ENCODE measurements at regions not wholly inside any gene's neighbourhood (a gene's known extent, or its start where the extent isn't known, plus 50 kb on each side); places are given as distances from the start of the nearest gene placed in this dataset.

DNA sequence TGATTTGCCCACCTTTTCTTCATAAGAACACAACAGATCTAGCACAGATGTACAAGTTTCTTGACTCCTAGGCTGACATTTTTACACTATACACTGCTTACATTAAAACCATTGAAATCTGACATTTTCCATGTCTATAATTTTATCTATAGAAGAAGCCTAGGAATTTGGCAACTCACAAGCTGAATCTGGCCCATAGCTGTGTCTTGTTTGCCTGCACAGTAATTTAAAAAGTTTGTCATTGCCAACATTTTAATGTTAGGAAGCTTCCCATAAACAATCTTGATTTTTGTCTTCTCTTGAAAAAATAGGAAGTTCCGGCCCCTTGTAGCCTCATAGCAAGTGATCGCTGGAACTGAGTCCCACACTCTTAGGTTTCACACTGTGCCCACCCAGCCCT is 394.6 kb upstream of the AZI2 start:
- no peak for DNase-seq

DNA sequence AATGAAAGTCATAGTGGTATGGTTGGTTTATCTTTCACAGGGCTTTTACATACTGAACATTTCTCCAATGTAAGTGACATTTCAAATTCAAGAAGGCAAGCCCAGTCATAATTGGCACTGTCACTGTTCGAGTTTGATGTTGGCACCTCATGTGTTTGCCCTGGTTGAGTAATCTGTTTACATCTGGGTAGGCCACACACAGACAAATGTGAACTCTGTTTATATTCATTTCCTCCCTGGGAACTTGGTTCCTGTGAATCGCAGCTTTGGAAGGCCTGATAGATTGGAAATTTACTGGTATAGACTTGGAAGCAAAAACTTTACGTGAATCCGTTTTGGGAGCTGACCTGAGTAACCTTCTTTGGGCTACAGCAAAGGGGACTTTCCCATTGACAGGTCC is 395.2 kb upstream of the AZI2 start:
- DNase-seq = no peak

DNA sequence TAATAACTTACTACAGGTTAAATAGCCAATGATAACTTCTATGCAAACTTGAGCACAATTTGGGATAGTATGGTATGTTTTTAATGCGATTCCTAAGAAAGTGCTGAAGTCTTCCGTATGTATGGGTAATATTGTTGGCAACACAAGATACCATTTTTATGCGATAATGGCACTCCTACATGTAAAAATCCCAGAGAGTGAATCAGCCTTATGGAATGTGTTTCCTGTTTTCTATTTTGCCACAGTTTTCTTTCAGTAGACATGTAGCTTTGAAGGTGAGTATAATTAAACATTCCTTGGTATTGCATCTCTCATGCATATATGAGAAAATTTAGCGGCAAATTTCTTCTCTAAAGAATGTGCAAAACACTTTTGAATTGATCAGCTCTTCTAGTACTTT is 396.8 kb upstream of the AZI2 start:
- DNase-seq = no peak

DNA sequence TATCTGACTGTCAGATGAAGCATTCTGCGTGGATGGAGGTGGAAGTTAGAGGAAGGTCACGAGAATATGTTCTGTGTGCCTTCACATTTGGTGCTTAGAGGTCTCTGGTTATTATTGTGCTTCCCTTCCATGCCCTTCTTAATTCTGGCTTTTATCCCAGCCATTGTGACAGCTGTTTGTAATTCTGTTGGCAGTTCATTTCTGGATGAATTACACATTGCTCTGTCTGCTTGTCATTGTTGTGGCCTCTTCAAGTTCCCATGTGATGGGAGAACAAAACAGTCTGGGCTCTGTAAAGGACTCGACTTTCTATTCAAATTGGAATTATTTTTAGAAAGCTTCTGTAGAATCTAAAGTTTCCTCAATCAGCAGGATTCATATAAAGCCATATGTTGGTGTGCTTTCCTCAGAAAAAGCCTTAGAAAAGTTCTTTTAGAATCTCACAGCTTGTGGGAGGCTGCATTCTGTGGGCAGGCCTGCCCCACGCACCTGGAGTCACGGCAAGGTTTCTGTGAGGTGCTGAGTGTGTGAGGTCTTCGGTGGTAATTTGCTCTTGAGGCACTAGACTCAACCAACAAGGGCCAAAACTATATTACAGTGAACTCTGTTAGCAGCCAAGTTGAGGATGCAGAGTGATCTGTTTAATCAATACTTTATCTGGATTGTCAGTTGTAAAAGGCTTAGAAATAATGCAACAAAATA is 397.4 kb upstream of the AZI2 start:
- no peak for DNase-seq

DNA sequence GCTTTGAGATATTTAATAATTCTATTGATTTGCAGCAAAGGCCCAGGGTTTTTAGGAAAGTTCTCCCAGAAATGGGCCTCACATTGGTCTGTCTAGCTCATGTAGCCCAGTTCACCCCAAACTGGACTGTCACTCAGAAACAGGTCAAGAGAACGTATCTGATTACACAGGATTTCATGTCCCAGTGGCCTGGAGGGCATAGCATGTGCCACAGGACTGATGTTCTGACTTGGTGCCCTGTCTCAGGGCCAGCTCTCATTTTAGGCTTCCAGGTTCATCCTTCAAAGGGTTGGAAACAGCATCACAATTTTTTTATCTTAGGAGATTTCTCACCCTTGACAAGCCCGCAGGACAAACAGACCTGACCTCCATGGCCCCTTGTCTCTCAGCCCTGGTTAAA is 398.4 kb upstream of the AZI2 start:
- DNase-seq = no peak

DNA sequence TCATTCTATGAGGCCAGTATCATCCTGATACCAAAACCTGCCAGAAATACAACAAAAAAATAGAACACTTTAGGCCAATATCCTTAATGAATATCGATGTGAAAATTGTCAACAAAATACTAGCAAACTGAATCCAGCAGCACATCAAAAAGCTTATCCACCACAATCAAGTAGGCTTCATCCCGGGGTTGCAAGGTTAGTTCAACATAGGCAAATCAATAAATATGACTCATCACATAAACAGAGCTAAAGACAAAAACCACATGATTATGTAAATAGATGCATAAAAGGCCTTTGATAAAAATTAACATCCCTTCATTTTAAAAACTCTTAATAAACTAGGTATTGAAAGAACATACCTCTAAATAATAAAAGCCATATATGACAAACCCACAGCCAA is 403.2 kb upstream of the AZI2 start:
- no peak for DNase-seq

DNA sequence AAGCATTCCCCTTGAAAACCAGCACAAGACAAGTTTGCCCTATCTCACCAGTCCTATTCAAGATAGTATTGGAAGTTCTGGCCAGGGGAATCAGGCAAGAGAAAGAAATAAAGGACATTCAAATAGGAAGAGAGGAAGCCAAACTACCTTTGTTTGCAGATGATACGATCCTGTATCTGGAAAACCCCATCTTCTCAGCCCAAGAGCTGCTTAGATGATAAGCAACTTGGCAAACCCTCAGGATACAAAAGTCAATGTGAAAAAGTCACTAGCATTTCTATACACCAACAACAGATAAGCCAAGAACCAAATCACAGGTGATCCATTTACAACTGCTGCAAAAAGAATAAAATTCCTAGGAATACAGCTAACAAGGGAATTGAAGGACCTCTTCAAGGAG is 403.7 kb upstream of the AZI2 start:
- DNase-seq = no peak

DNA sequence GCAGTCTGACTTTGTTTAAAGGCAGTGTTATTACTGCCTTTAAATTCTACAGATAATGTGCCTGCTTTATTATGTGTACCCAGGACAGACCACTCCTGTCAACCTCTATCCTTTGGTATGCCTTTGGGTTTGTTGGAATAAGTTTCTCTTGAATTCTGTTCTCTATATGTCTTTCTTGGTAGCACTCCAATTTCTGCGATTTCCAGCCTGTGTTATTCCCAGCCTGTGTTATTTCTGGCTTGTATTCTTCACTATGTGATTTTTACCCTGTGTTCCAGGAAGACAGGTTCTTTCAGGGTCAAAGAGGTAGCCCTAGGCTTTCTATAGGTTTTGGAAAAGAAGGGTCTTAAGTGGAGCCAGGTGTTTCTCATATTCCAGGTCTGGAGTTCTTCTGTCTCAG is 407.4 kb upstream of the AZI2 start:
- DNase-seq = no peak

DNA sequence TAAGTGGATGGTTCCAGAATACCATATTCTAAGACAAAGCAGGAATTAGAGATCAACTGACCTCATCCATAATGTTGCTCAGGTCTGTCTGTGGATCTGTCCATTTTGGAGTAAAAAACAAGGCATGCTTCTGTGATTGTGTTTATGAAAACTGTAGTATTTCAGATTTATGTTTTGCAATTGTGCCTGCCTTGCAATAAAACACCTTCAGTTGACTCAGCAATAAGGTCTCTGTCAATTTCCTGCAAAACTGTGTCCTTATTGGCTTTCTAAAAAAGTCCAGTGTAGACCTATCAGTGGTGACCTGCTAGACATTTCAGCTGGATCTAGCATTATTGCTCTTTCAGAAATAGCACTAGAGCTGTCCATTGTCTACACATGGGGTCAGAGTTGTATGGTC is 409.5 kb upstream of the AZI2 start:
- DNase-seq = no peak

DNA sequence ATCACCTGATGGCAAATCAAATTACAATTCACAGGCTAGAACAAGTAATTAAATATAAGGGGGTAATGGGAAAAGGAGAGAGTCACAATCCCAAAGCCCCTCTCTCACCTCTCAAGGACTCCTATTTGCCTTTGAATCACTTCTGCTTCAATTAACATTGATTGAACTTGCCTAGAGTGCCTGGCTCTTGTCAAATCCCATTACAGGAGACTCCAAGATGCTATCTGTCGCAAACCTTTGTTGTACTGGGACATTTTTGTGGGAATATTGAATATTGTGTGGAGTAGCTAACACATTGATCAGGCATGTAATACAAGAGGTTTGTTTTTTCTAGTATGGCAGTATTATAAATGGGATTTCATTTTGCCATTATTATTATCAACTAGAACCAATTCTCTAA is 412.8 kb upstream of the AZI2 start:
- DNase-seq = no peak

DNA sequence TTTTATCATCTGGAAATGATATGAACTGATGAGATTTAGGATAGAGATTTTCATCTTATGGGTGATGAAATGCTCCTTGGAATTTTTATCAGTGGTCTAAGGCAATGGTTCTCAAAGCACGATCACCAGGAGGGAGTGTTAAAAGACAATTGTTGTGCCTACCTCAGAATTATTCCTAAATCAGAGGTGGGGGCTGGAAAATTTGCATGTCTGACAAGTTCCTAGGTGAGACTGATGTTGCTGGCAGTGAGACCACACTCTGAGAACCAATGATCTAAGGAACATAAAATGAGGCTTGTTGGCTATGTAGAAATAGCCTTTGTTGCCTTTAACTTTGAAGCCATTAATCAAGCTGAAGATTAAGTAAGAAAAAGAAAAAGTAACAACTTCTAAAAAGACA is 416.6 kb upstream of the AZI2 start:
- DNase-seq = no peak

DNA sequence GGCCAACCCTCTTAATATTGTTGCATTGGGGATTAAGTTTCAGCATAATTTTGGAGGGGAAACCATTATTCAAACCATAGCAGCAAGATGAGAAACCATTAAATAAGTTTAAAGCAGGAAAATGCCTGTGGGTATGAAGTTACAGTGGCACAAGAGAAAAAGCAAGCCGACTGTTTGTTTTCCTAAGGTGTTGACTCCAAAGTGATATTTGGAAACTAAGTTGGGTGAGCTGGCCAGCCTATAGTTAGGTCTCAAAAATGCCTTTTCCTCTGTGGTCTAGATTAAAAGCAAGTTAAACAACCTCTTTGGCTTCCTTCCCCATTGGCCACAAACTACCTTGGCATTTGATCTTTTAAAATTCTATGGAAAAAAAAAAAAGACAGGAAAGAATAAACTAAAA is 419.8 kb upstream of the AZI2 start:
- DNase-seq = no peak

DNA sequence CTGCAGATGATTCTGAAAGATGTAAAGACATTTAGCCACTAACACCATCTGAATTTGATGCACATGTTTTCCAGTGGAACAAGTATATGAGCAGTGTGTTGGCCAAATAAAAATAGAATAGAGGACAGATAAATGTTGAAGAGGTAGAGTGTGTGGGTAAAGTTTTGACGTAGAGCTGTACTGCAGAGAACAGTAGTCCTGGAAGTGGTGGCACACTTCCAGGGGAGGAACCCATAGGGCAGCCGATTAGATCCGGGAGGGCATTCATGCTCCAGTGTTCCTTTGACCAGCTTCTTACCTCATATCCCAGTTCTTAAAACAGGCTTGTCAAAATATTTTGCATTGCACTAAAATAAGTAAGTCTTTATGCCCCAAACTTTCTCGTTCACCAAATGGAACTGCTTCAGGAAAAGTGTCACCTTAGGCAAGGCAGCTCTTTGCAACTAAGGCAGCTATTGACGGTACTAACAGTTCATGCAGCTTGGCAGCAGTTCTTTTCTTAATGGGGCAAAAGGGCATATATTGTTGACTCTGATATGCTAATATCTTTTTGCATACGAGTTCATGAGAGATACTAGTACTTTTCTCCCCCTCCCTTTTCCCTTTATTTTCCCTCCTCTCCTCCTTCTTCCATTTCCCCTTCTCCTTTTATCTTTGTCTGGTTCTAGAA is 429.3 kb upstream of the AZI2 start:
- DNase-seq = no peak

DNA sequence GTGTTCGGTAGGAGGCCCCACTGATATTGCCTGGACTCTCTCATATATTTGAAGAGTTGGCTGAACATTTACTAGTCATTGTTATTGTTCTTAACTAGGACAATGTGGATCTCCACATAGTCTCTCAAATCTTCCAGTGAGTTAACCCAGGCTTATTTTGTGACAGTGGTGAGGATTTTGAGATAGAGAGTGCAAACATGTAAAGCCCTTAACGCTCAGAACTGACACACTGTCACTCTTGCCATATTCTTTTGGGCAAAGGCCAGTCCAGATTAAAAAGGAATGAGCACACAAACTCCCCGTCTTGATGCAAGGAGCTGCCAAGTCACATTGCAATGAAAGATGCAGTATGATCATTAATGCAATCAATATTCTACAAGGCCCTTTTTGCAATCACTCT is 431.9 kb upstream of the AZI2 start:
- DNase-seq = no peak

DNA sequence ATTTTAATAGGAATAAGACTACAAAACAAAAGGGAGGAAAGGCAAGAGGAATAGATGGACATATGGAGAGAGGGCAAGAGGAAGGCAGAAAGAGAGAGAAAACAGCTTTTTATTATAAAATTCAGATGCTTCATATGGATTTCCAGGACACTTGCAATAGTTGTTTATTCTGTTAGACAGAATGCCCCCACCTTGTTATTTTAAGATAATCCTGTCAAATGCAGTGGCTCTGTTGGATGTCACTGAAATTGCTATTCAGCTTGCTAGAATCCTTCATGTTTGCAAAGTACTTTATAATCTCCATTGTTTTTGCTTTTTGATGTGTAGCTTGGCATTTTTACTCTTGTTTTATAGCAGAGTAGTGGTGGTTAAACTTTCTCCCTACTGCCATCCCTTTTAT is 432.4 kb upstream of the AZI2 start:
- DNase-seq = no peak

DNA sequence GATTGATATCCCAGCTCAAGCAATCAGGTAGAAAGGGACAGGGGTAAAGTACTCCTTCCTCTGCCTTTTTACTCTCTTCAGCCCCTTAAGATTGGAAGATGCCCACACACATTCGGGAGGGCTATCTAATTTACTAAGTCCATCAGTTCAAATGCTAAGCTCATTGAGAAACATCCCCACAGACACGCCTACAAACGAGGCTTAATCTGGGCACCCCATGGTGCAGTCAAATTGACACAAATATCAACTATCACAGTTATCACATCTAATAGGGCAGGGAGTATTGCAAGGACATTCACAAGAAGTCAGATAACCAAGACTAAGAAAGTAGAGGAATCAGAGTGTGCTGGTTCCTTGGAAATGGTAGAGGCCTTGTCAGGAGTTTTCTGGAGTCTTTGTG is 437.8 kb upstream of the AZI2 start:
- DNase-seq = no peak

DNA sequence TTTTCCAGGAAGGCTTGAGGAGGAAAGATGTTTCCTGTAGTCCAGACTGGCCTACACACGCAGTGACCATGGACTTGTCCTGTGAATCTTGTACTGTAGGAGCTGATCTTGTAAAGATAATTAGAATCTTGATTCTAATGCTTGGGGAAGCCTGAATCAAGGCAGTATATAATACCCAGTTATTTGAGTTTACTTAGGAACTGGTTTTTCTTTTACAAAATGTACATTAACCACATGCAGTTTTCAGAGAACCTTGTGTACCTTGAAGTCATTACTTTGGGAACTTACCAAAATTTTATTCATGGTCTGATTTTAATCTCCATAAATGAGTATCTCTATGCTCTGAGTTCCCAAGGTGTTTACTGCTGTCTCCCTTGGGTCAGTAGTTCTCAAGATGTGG is 439.9 kb upstream of the AZI2 start:
- no peak for DNase-seq

DNA sequence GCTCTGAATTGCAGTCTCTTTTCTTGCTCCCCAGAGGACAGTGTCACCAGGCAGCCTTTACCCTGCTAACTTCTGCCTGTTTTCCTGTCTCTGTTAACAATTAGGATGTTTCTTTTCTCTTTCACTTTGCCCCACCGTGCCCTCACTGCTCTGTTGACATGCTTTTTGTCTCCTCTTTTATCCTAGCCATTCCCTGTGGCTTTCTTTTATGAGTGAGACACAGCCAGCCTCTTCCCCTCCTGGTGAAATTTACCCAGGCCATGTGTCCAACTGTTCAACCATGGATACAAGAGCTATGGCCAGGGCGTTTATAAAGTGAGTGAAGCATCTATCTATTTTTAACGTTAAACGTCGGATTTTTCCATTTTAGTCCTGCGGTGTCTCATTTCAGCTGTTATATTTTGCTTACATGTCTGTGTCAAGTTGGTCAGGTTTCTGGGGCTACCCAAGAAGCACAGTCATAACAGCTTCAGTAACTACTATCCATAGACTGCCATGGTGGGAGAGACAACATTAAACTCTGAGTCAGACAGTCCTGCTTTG is 443.2 kb upstream of the AZI2 start:
- no peak for DNase-seq

DNA sequence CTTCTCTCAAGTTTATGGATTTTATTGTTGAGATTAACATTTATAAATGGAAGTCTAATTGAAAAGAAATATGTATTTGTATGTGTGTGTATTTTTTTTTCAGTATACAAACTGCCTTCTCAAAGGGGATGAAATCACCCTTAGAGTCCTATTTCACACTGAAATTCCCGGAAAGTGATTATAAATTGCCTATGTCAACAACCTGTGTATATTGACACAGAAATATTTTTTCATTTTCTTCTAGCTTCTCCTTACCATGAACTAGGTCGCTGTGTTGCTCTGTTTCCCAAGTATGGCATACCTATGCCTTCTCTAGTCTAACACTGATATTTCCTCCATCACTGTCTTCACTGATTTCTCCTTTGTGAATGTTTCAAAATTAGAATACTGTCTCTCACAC is 444.0 kb upstream of the AZI2 start:
- no peak for DNase-seq

DNA sequence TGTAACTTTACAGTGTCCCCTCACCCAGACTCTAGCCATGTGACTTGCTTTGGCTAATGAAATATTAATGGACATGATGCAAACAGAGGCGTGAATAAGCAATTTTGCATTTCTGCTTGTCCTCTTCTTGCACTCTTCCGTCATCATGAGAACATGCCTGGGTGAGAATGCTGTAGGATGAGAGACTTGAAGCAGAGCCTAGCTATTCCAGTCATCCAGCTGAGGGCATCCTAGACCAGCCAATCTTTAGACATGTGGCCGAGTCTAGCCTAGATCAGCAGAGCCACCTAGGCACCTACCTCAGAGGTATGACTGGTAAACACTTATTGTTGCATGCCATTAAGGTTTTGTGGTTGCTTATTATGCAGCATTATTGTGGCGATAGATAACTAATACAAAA is 450.5 kb upstream of the AZI2 start:
- no peak for DNase-seq

DNA sequence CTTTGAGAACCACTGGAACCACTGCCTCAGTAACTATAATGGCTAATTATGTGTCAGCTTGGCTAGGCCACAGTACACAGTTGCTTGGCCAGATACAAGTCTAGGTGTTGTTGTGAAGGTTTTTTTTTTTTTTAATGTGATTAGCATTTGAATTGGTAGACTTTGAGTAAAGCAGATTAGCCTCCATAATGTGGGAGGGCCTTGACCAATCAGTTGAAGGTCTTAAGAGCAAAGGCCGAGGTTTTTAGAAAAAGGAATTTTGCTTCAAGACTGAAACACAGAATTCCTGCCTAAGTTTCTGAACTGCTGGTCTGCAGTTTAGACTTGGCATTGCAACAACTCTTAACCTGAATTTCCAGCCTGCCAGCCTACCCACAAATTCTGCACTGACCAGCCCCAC is 451.6 kb upstream of the AZI2 start:
- no peak for DNase-seq

DNA sequence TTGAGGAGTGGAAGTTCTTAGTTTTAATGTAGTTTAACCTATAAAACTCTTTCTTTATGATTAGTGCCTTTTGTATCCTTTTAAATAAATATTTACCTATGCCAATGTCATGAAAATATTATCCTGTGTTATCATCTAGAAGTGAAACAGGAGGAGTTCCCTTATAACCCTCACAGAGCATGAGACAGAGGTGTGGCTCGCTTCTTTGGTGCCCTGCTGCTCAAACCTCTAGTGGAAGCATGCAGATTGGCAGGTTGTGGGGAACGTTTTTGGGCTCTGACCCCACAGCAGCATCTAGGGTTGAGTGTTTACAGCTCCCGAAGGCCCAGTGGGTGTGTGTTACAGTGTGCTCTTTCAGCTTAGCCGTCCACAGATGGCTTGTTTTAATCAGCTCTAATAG is 459.4 kb upstream of the AZI2 start:
- DNase-seq = no peak

DNA sequence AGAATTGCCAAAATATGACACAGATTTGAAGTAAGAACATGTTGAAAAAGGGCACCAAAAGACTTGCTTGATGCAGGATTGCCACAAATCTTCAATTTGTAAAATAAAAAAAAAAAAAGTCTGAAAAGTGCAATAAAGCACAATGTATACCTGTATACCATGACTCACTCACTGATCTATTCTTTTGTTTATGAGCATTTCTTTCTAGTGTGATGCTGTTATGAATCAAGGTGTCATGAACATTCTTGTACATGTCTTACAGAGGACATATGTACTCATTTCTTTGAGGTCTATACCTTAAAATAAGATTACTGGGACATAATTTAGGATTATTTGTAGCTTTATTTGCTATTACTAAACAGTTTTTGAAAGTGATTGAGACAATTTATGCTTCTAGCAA is 464.9 kb upstream of the RBMS3 start:
- DNase-seq = no peak

DNA sequence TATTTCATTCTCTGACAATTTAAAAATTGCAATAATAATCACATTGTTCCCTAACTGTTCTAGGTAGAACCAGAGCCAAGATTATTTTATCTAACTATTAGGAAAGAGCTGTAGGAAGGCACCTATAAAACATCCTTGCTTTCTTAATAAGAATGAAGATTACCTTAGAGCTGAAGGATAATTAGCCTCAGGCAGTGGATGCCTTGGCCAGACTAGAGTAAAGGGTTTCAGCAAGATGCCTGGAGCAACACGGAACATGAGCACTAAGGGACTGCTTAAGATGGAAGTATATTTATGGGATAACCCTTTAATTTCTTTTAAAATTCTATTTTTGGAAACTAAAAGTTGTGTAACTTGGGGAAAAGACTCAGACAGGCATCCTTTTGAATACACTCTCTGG is 456.6 kb upstream of the RBMS3 start:
- DNase-seq = no peak

DNA sequence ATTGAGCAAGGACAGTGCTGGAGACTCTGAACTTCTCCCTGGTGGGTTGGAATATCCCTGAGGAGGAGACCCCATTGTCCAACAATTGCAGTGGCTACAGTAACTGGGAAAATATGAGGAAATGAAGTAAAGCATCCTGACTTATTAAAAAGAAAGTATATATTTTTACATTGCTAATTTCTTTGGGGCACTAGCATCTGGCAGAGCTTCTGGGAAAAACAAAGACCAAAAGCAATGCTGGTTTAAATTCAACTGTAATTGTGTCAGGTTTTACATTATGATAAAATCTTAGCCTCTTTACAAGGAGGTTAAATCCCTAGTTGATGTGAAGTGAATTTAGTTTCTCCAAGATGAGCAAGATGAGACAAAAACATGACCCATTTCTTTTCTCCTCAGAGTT is 454.0 kb upstream of the RBMS3 start:
- no peak for DNase-seq
